ENCODE measurements at regions not wholly inside any gene's neighbourhood (a gene's known extent, or its start where the extent isn't known, plus 50 kb on each side); places are given as distances from the start of the nearest gene placed in this dataset.

DNA sequence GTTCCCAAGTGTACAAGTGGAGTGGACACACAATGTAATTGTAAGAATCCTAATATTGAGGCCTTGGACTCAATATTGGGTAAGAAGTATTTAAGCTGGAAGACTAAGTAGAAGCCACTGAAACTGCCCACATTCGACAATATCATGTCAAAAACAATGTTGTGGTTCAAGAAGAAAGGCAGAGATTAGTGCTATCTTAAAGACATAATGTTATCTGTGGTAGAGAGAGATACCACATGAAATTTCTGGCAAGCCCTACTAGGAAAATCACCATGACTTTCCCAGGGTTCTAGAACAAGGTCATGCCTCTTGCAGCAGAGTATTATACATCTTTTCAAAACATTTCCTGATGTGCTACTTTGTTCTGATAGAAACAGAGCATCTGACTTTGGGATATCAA lies 192.6 kb downstream of the RAP2B start:
- TF ChIP-seq, protein P1, sequence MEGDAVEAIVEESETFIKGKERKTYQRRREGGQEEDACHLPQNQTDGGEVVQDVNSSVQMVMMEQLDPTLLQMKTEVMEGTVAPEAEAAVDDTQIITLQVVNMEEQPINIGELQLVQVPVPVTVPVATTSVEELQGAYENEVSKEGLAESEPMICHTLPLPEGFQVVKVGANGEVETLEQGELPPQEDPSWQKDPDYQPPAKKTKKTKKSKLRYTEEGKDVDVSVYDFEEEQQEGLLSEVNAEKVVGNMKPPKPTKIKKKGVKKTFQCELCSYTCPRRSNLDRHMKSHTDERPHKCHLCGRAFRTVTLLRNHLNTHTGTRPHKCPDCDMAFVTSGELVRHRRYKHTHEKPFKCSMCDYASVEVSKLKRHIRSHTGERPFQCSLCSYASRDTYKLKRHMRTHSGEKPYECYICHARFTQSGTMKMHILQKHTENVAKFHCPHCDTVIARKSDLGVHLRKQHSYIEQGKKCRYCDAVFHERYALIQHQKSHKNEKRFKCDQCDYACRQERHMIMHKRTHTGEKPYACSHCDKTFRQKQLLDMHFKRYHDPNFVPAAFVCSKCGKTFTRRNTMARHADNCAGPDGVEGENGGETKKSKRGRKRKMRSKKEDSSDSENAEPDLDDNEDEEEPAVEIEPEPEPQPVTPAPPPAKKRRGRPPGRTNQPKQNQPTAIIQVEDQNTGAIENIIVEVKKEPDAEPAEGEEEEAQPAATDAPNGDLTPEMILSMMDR (IDR thresholded peaks at IDR 0.05; ENCODE audit: borderline replicate concordance, extremely low read depth, low read length, poor library complexity, severe bottlenecking): no peak
- TF ChIP-seq EZH2 (IDR thresholded peaks at IDR 0.05; ENCODE audit: borderline replicate concordance, low read depth, low read length, severe bottlenecking): no peak
